ENCODE measurements at regions not wholly inside any gene's neighbourhood (a gene's known extent, or its start where the extent isn't known, plus 50 kb on each side); places are given as distances from the start of the nearest gene placed in this dataset.

DNA sequence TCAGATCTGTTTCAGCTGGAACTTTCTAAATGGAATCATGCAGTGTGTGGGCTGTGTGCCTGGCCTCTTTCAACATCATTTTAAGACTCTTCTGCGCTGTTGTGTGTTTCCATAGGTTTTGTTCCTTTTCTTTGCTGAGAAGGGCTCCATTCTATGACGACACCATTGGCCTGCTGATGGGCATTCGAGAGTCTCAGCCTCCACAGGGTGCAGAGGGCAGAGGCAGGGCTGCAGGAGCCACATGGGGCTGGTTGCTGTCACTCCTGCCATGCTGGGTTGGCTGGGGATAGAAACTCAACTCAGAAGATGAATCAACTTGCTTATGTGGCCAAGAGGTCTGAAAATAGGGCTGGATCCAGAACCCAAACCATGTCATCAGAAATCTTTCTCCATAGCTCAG is 68.5 kb upstream of the SLCO4A1 start:
- FAIRE-seq (no peak), DNase-seq (ENCODE audit: low read depth, low spot score) (no peak), ATAC-seq (no peak)
- no peak overlapping the region for H3K4me2 ChIP-seq (ENCODE audit: control insufficient read depth, insufficient read depth)
- H3K27ac ChIP-seq (ENCODE audit: control insufficient read depth, insufficient read depth), result no peak overlapping the region
- ChIA-PET CTCF (no interaction called here), RAD21 (ENCODE audit: unreplicated experiment) (no interaction called here), SMC1A (ENCODE audit: uncharacterized antibody, unreplicated experiment) (no interaction called here), POLR2A (no interaction called here)
- WGBS (ENCODE audit: insufficient coverage, insufficient replicate concordance, low lambda C conversion rate, missing lambda C conversion rate), result 3% methylated on average over 3 of the region's 3 CpGs
- no peak overlapping the region for H2AFZ ChIP-seq (ENCODE audit: control insufficient read depth, low read depth, low read length)
- BruUV-seq (replicated peaks), result no TSS peak
- no peak overlapping the region for H3K9ac ChIP-seq (ENCODE audit: control insufficient read depth, insufficient read depth, low read length)
- no peaks in the 10 kb centered on the region for H3K79me2 ChIP-seq (ENCODE audit: control insufficient read depth, insufficient read depth, low read length)
- no peak for TF ChIP-seq ZNF384 (IDR thresholded peaks at IDR 0.05; ENCODE audit: borderline replicate concordance, low read depth, low read length)
- TF ChIP-seq ZNF274 (IDR thresholded peaks at IDR 0.05; ENCODE audit: insufficient read depth, insufficient read length), result no peak
- no peak for TF ChIP-seq ETV6 (conservative IDR thresholded peaks at IDR 0.05 in 1 of 2, IDR thresholded peaks at IDR 0.05 in 1 of 2; ENCODE audit: borderline replicate concordance in 1 of 2, low read depth in 1 of 2)
- TF ChIP-seq RAD21 (IDR thresholded peaks at IDR 0.05; ENCODE audit: insufficient read depth, low read depth, low read length), result no peak
- no peak for TF ChIP-seq BHLHE40 (IDR thresholded peaks at IDR 0.05; ENCODE audit: borderline replicate concordance in 1 of 2, low read depth in 2 of 2, low read length in 1 of 2)
- no peak for TF ChIP-seq NR2C1 (IDR thresholded peaks at IDR 0.05)
- no peak for TF ChIP-seq CHD4 (IDR thresholded peaks at IDR 0.05)
- TF ChIP-seq JUNB (IDR thresholded peaks at IDR 0.05), result no peak
- no peak for TF ChIP-seq ZNF24 (IDR thresholded peaks at IDR 0.05)
- no peak for TF ChIP-seq NR2C2 (IDR thresholded peaks at IDR 0.05; ENCODE audit: borderline replicate concordance, control insufficient read depth, insufficient read length, low read depth)
- TF ChIP-seq FOXM1 (IDR thresholded peaks at IDR 0.05; ENCODE audit: low read depth, low read length), result no peak
- no peak for TF ChIP-seq ZNF622 (IDR thresholded peaks at IDR 0.05)
- TF ChIP-seq NR2F1 (conservative IDR thresholded peaks at IDR 0.05), result no peak
- TF ChIP-seq, protein P1, sequence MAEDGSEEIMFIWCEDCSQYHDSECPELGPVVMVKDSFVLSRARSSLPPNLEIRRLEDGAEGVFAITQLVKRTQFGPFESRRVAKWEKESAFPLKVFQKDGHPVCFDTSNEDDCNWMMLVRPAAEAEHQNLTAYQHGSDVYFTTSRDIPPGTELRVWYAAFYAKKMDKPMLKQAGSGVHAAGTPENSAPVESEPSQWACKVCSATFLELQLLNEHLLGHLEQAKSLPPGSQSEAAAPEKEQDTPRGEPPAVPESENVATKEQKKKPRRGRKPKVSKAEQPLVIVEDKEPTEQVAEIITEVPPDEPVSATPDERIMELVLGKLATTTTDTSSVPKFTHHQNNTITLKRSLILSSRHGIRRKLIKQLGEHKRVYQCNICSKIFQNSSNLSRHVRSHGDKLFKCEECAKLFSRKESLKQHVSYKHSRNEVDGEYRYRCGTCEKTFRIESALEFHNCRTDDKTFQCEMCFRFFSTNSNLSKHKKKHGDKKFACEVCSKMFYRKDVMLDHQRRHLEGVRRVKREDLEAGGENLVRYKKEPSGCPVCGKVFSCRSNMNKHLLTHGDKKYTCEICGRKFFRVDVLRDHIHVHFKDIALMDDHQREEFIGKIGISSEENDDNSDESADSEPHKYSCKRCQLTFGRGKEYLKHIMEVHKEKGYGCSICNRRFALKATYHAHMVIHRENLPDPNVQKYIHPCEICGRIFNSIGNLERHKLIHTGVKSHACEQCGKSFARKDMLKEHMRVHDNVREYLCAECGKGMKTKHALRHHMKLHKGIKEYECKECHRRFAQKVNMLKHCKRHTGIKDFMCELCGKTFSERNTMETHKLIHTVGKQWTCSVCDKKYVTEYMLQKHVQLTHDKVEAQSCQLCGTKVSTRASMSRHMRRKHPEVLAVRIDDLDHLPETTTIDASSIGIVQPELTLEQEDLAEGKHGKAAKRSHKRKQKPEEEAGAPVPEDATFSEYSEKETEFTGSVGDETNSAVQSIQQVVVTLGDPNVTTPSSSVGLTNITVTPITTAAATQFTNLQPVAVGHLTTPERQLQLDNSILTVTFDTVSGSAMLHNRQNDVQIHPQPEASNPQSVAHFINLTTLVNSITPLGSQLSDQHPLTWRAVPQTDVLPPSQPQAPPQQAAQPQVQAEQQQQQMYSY (CRISPR knock-in tag; IDR thresholded peaks at IDR 0.05), result no peak
- TF ChIP-seq STAT1 (conservative IDR thresholded peaks at IDR 0.05), result no peak
- TF ChIP-seq ZNF217 (IDR thresholded peaks at IDR 0.05), result no peak
- TF ChIP-seq CBFB (IDR thresholded peaks at IDR 0.05; ENCODE audit: low read depth), result no peak
- no peak for TF ChIP-seq ZBED1 (IDR thresholded peaks at IDR 0.05; ENCODE audit: borderline replicate concordance)
- TF ChIP-seq, protein P2, sequence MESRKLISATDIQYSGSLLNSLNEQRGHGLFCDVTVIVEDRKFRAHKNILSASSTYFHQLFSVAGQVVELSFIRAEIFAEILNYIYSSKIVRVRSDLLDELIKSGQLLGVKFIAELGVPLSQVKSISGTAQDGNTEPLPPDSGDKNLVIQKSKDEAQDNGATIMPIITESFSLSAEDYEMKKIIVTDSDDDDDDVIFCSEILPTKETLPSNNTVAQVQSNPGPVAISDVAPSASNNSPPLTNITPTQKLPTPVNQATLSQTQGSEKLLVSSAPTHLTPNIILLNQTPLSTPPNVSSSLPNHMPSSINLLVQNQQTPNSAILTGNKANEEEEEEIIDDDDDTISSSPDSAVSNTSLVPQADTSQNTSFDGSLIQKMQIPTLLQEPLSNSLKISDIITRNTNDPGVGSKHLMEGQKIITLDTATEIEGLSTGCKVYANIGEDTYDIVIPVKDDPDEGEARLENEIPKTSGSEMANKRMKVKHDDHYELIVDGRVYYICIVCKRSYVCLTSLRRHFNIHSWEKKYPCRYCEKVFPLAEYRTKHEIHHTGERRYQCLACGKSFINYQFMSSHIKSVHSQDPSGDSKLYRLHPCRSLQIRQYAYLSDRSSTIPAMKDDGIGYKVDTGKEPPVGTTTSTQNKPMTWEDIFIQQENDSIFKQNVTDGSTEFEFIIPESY (IDR thresholded peaks at IDR 0.05), result no peak
- TF ChIP-seq IRF4 (IDR thresholded peaks at IDR 0.05; ENCODE audit: low read depth, low read length), result no peak
- no peak overlapping the region for H3K4me3 ChIP-seq
- no peaks in the 10 kb centered on the region for H3K4me1 ChIP-seq (ENCODE audit: control insufficient read depth, insufficient read depth, low read length)
- no peaks in the 10 kb centered on the region; the same call in 2 of the 3 replicates for H3K9me3 ChIP-seq (replicated peaks; ENCODE audit: control insufficient read depth, insufficient read depth, low read length)
- in situ Hi-C loops (cut with MboI), result no loop called here
- no peaks in the 10 kb centered on the region for H4K20me1 ChIP-seq (ENCODE audit: control insufficient read depth, insufficient read depth)
- intact Hi-C loops (cut with micrococcal nuclease; ENCODE audit: unreplicated experiment), result no loop called here
- peaks cover 2 to 5% of the 10 kb centered on the region in 2 experiments; a peak in 3 of 4 replicates for H3K27me3 ChIP-seq (replicated peaks in 1 of 2; ENCODE audit: control insufficient read depth in 2 of 2, insufficient read depth in 2 of 2, low read length in 1 of 2)
- no peaks in the 10 kb centered on the region for H3K36me3 ChIP-seq (ENCODE audit: control insufficient read depth in 2 of 2, insufficient read depth in 2 of 2, low read length in 1 of 2)

Measured in GM12878 (cell line).